ENCODE measurements at regions not wholly inside any gene's neighbourhood (a gene's known extent, or its start where the extent isn't known, plus 50 kb on each side); places are given as distances from the start of the nearest gene placed in this dataset.

DNA sequence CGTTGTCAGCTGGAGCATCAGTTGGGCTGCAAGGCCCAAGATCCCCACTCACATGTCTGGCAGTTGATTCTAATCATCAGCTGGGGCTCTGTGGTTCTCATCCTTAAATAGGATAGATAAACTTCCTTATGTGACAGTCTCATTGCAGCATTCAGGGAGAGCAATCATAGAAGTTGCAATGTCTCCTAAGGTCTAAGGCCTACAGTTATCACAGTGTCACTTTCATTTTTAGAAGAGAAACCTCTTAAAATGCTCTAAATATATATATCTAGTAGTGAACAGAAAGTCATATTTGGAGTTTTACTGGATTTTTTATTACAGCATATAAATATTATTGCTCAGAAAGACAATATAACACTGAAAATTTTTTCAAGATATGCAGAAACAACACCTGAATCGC lies 226.0 kb upstream of the PPP1R2C start:
- TF ChIP-seq, protein P1, sequence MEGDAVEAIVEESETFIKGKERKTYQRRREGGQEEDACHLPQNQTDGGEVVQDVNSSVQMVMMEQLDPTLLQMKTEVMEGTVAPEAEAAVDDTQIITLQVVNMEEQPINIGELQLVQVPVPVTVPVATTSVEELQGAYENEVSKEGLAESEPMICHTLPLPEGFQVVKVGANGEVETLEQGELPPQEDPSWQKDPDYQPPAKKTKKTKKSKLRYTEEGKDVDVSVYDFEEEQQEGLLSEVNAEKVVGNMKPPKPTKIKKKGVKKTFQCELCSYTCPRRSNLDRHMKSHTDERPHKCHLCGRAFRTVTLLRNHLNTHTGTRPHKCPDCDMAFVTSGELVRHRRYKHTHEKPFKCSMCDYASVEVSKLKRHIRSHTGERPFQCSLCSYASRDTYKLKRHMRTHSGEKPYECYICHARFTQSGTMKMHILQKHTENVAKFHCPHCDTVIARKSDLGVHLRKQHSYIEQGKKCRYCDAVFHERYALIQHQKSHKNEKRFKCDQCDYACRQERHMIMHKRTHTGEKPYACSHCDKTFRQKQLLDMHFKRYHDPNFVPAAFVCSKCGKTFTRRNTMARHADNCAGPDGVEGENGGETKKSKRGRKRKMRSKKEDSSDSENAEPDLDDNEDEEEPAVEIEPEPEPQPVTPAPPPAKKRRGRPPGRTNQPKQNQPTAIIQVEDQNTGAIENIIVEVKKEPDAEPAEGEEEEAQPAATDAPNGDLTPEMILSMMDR (conservative IDR thresholded peaks at IDR 0.05), result no peak
- TF ChIP-seq ZFX (IDR thresholded peaks at IDR 0.05), result no peak
